ENCODE measurements at regions not wholly inside any gene's neighbourhood (a gene's known extent, or its start where the extent isn't known, plus 50 kb on each side); places are given as distances from the start of the nearest gene placed in this dataset.
"Not testable (repeated sequence)": the region's sequence is repeated elsewhere in the genome, so short reads cannot be mapped to it uniquely, and the experiment has no call there.

- Mint-ChIP-seq H3K27ac (no peak overlapping the region), H3K4me3 (no peak overlapping the region), H3K9me3 (peaks cover 9 to 11% of the 10 kb centered on the region in 2 donors), H3K4me1 (no peaks in the 10 kb centered on the region), H3K27me3 (no peaks in the 10 kb centered on the region)
- no peak for ATAC-seq
- DNase-seq = no peak
Observed at GRCh38 chr18:39167990-39168389, 1602.4 kb upstream of the CELF4 start.

DNA sequence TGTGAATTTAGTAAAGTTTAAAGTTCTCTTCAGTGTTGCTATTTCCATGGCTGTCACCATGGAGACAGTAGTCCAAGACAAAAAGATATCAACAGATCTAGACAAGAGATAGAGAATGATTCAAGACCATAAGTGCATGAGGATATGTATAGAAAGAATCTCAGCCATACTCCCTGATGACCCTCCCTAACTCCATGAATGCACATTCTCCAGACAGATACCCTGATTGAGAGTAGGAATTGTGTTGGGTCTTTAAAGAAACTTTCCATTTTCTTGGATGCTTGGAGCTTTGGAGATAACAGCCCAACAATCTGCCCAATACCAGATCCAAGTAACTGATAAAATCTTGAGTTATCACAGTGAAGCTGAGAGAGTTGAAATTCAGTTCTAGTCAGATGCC, 1601.2 kb upstream of the CELF4 start:
- Mint-ChIP-seq H3K4me3 (no peak overlapping the region), H3K27ac (no peak overlapping the region), H3K4me1 (no peaks in the 10 kb centered on the region), H3K27me3 (no peaks in the 10 kb centered on the region), H3K9me3 (peaks cover 9 to 11% of the 10 kb centered on the region in 2 donors)
- ATAC-seq (no peak), DNase-seq (no peak)

- ATAC-seq (no peak), DNase-seq (no peak)
- H3K27ac Mint-ChIP-seq = no peak overlapping the region
- H3K9me3 Mint-ChIP-seq = peaks cover 9 to 11% of the 10 kb centered on the region in 2 donors
- no peaks in the 10 kb centered on the region for H3K4me1 Mint-ChIP-seq
- H3K4me3 Mint-ChIP-seq = no peak overlapping the region
- H3K27me3 Mint-ChIP-seq = no peaks in the 10 kb centered on the region
Observed at GRCh38 chr18:39162013-39162827, 1596.6 kb upstream of the CELF4 start.

- H3K27ac Mint-ChIP-seq = no peak overlapping the region
- H3K4me3 Mint-ChIP-seq = no peak overlapping the region
- no peak for ATAC-seq
- no peaks in the 10 kb centered on the region for H3K27me3 Mint-ChIP-seq
- H3K4me1 Mint-ChIP-seq = no peaks in the 10 kb centered on the region
- DNase-seq = no peak
- peaks cover 14 to 35% of the 10 kb centered on the region in 2 donors for H3K9me3 Mint-ChIP-seq
Observed at GRCh38 chr18:39149211-39149806, 1583.7 kb upstream of the CELF4 start.

GRCh38 chr18:39134255-39134654, 1568.7 kb upstream of the CELF4 start:
- H3K4me3 Mint-ChIP-seq = no peak overlapping the region
- H3K4me1 Mint-ChIP-seq = no peaks in the 10 kb centered on the region
- peaks cover 2 to 6% of the 10 kb centered on the region in 2 donors for H3K9me3 Mint-ChIP-seq
- H3K27me3 Mint-ChIP-seq = no peaks in the 10 kb centered on the region
- DNase-seq (no peak), ATAC-seq (no peak)
- H3K27ac Mint-ChIP-seq = no peak overlapping the region

GRCh38 chr18:39127538-39127937, 1561.9 kb upstream of the CELF4 start:
- not testable (repeated sequence) for H3K27ac Mint-ChIP-seq, H3K4me3 Mint-ChIP-seq, DNase-seq, H3K27me3 Mint-ChIP-seq, ATAC-seq, H3K4me1 Mint-ChIP-seq
- H3K9me3 Mint-ChIP-seq = peaks cover 9 to 14% of the 10 kb centered on the region in 2 donors

GRCh38 chr18:39113790-39114189, 1548.2 kb upstream of the CELF4 start:
- H3K27ac Mint-ChIP-seq = no peak overlapping the region
- H3K4me1 Mint-ChIP-seq = no peaks in the 10 kb centered on the region
- no peaks in the 10 kb centered on the region for H3K27me3 Mint-ChIP-seq
- ATAC-seq = no peak
- no peak overlapping the region for H3K4me3 Mint-ChIP-seq
- peaks cover 0 to 4% of the 10 kb centered on the region in 2 donors for H3K9me3 Mint-ChIP-seq
- DNase-seq = no peak

DNA sequence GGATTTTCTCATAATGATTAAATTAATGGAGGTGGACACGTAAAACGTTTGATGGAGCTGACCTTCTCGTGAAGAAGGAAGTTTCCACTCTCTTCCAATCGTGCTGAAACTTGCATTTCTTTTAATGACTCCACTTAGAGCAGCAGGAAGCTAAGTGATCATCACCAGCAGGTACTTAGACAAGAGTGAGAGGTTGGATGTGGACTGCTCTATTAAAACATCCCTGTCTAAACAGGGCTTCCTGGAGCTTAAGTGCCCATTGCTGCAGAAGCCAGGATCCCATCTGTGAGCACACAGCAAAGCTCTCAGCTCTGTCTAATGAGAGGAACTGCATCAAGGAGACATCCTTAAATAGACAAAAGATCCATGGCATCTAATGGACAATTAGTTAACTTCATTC, 1539.5 kb upstream of the CELF4 start:
- no peak overlapping the region for H3K27ac Mint-ChIP-seq
- no peak overlapping the region for H3K4me3 Mint-ChIP-seq
- ATAC-seq = no peak
- H3K9me3 Mint-ChIP-seq = peaks cover 0 to 4% of the 10 kb centered on the region in 2 donors
- no peaks in the 10 kb centered on the region for H3K27me3 Mint-ChIP-seq
- no peak for DNase-seq
- no peaks in the 10 kb centered on the region for H3K4me1 Mint-ChIP-seq

GRCh38 chr18:39072970-39073369, 1507.4 kb upstream of the CELF4 start:
- DNase-seq (no peak), ATAC-seq (no peak)
- Mint-ChIP-seq H3K27me3 (no peaks in the 10 kb centered on the region), H3K27ac (no peak overlapping the region), H3K4me1 (no peaks in the 10 kb centered on the region), H3K9me3 (peaks cover 0 to 1% of the 10 kb centered on the region in 2 donors), H3K4me3 (no peak overlapping the region)

GRCh38 chr18:39062426-39062825, 1496.8 kb upstream of the CELF4 start:
- H3K27ac Mint-ChIP-seq = no peak overlapping the region
- no peak for ATAC-seq

DNA sequence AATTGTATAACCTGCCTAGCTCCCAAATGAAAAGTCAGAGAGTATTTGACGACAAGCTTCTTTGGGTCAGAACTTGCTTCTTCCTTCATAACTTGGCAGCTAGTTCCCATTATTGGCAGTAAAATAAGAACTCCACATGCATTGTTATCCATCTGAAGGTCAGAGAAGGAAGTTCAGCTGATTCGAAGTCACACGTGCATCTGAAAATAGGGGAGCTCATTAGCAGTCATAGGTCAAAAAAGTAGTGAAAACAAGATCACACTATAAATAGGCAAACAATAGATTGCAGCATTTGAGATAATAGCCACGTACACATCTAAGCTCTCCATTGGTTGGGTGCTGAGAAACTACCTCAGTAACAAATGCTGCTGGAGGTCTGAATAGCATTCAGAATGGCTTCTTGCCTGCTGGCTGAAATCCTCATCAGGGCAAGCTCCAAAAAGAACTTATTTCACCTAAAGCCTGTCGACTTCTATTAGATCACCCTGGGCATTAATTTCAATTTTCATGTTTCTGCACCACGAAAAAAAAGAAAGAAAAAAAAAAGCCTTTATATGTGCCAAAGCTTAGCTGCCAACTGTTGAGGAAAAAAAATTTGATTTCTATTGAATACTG, 1492.9 kb upstream of the CELF4 start:
- DNase-seq (no peak), ATAC-seq (no peak)
- Mint-ChIP-seq H3K9me3 (peaks cover 4 to 9% of the 10 kb centered on the region in 2 donors), H3K27me3 (no peaks in the 10 kb centered on the region), H3K4me3 (no peak overlapping the region), H3K27ac (no peak overlapping the region), H3K4me1 (no peaks in the 10 kb centered on the region)

More at GRCh38 chr18:39062426-39062825, 1496.8 kb upstream of the CELF4 start:
- H3K27me3 Mint-ChIP-seq = no peaks in the 10 kb centered on the region
- peaks cover 12 to 16% of the 10 kb centered on the region in 2 donors for H3K9me3 Mint-ChIP-seq
- no peak overlapping the region for H3K4me3 Mint-ChIP-seq
- H3K4me1 Mint-ChIP-seq = no peaks in the 10 kb centered on the region
- DNase-seq = no peak

DNA sequence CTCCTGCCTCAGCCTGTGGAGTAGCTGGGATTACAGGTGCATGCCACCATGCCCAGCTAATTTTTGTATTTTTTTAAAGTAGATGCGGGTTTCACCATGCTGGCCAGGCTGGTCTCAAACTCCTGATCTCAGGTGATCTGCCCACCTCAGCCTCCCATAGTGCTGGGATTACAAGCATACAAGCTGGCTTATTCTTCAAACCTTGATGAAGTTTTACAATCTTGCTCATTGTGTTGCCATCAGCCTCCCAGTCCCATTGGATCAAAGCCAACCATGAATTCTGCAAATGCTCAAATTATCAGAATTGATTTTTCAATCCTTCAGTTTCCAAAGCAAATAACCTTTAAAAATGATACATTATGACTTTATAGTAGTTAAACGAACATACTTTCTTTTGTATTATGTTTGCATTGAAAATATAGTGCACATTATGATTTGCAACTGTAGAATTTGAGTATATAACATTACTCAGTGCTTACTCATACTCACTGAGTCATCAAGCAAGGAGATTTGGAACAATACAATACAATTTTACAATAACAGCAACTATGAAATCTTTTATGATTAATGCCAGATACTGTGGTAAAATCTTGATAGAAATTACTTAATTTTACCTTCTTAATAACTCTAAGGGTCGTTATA, 1491.9 kb upstream of the CELF4 start:
- Mint-ChIP-seq H3K4me3 (no peak overlapping the region), H3K9me3 (peaks cover 0 to 3% of the 10 kb centered on the region in 2 donors), H3K4me1 (no peaks in the 10 kb centered on the region), H3K27ac (no peak overlapping the region), H3K27me3 (no peaks in the 10 kb centered on the region)
- ATAC-seq = no peak
- DNase-seq = no peak

DNA sequence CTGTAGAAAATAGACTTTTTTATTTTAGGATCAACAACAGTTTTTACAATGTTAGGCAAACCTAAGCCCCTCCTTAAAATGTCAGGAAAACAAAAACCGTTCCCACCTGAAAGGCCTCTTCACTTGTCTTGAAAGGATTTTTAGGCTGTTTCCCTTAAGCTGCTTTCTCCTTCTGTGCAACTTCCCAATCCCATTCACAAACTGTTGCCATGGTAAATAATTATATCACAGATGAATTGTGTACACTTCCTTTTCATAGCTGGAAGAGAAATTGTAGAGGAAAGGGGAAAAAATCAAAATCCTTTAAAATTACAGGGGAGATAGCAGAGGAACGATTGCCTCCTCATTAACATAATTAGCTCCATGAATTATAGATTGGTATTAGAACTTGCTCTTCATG, 1488.0 kb upstream of the CELF4 start:
- no peak for DNase-seq
- Mint-ChIP-seq H3K9me3 (peaks cover 4 to 5% of the 10 kb centered on the region in 2 donors), H3K27ac (no peak overlapping the region), H3K4me3 (no peak overlapping the region), H3K27me3 (no peaks in the 10 kb centered on the region), H3K4me1 (no peaks in the 10 kb centered on the region)
- no peak for ATAC-seq

DNA sequence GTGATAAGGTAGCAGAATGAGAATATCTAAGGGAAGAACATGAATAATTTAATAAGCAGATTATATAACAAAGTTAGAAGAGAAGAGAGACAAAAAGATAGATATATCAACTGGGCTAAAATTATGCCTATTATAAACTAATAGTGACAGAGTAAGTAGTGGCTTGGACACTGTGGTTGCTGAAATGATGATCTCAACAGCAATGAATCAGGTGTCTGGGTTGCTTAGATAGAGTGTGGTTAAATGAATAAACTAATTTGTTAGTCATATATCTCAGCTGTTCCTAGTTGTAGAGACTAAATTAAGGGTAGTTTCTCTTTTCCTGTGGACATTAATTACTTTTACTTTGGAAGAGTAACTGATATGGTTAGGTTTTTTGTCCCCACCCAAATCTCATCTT, 1485.4 kb upstream of the CELF4 start:
- no peaks in the 10 kb centered on the region for H3K4me1 Mint-ChIP-seq
- H3K27me3 Mint-ChIP-seq = no peaks in the 10 kb centered on the region
- ATAC-seq = no peak
- H3K9me3 Mint-ChIP-seq = peaks cover 4 to 5% of the 10 kb centered on the region in 2 donors
- no peak overlapping the region for H3K4me3 Mint-ChIP-seq
- no peak for DNase-seq
- no peak overlapping the region for H3K27ac Mint-ChIP-seq

GRCh38 chr18:39039813-39040212, 1474.2 kb upstream of the CELF4 start:
- Mint-ChIP-seq H3K9me3 (no peaks in the 10 kb centered on the region), H3K27me3 (no peaks in the 10 kb centered on the region), H3K4me1 (no peaks in the 10 kb centered on the region), H3K4me3 (no peak overlapping the region), H3K27ac (no peak overlapping the region)
- DNase-seq (no peak), ATAC-seq (no peak)

GRCh38 chr18:39037925-39038324, 1472.3 kb upstream of the CELF4 start:
- Mint-ChIP-seq H3K27me3 (no peaks in the 10 kb centered on the region), H3K9me3 (no peaks in the 10 kb centered on the region), H3K4me1 (no peaks in the 10 kb centered on the region), H3K27ac (no peak overlapping the region), H3K4me3 (no peak overlapping the region)
- DNase-seq (no peak), ATAC-seq (no peak)
